HepG2 (cell line): ENCODE measurements at regions not wholly inside any gene's neighbourhood (a gene's known extent, or its start where the extent isn't known, plus 50 kb on each side); places are given as distances from the start of the nearest gene placed in this dataset.

Source experiments
- ATAC-seq: fragments of 200-7000 bp; cut with Tn5 transposase; 3 replicates; pipeline ENCODE4 v1.9.1; 2020; ENCODE audit warnings: mild to moderate bottlenecking, moderate library complexity
- BruUV-seq: library from RNA; stranded (reverse); fragments of 400-500 nt; replicated peaks from 2 replicates; lab custom pipeline; 2021; lab: Mats Ljungman, UMichigan
- CTCF ChIA-PET: fragments of 300-600 bp; formaldehyde crosslinking; extraction: SDS; loops from one replicate; lab custom pipeline; 2021; ENCODE audit warnings: low total read pairs, inconsistent platforms, low intra/inter-chr PET ratio; lab: Yijun Ruan, JAX
- POLR2A ChIA-PET: fragments of 350-600 bp; sonication (Branson Sonifier 250); formaldehyde crosslinking; loops from one replicate; lab custom pipeline; 2020; ENCODE audit warnings: antibody characterized with exemption, inconsistent platforms; lab: Yijun Ruan, JAX
- DNase-seq: peaks from one replicate; pipeline ENCODE4 v3.0.0-alpha.2; 2015; ENCODE audit warnings: low spot score
- FAIRE-seq: peaks from 3 replicates; lab custom pipeline; 2011; peaks lifted over from hg19 to GRCh38; lab: Jason Lieb, UNC
- H2AFZ ChIP-seq: one replicate; pipeline ENCODE4 v1.6.1; 2011; ENCODE audit warnings: low read length, inconsistent platforms
- H3K27ac ChIP-seq: fragments of 300-600 bp; 3 replicates; pipeline ENCODE4 v1.8.0; 2011; ENCODE audit warnings: mixed run types, mild to moderate bottlenecking, mixed read lengths, low read length, inconsistent platforms; ENCODE audit not compliant: insufficient read depth; ENCODE audit errors: extremely low read length
- H3K27me3 ChIP-seq, 2 experiments: fragments of 200-600 bp in 1 of 2; 2 replicates in 1 of 2; 3 replicates in 1 of 2; pipeline versions ENCODE4 v1.6.0 to v1.8.0; 2011; ENCODE audit warnings: low read length in 2 of 2, mild to moderate bottlenecking in 2 of 2, moderate library complexity in 2 of 2, inconsistent platforms in 1 of 2; ENCODE audit not compliant: insufficient read depth in 2 of 2, control insufficient read depth in 1 of 2
- H3K36me3 ChIP-seq, 2 experiments: fragments of 200-600 bp in 1 of 2; replicated peaks in 1 of 2; 2 replicates in 1 of 2; 3 replicates in 1 of 2; pipeline versions ENCODE4 v1.5.1 to v1.8.0; 2011; ENCODE audit warnings: low read length in 2 of 2, inconsistent platforms in 1 of 2; ENCODE audit not compliant: insufficient read depth in 2 of 2, control insufficient read depth in 1 of 2
- H3K4me1 ChIP-seq: 2 replicates; pipeline ENCODE4 v1.5.1; 2012; ENCODE audit warnings: low read length, inconsistent platforms; ENCODE audit not compliant: insufficient read depth
- H3K4me2 ChIP-seq: 2 replicates; pipeline ENCODE4 v1.6.0; 2011; ENCODE audit warnings: low read depth, low read length, inconsistent platforms
- H3K4me3 ChIP-seq, 3 experiments: fragments of 200-600 bp in 1 of 3; sonication (generic), shearing (Covaris generic) in 1 of 3; replicated peaks in 1 of 3; 2 replicates each; pipeline ENCODE4 v1.5.1; 2011 to 2016; ENCODE audit warnings: low read length in 3 of 3, inconsistent platforms in 2 of 3, low read depth in 2 of 3, mild to moderate bottlenecking in 2 of 3, control low read depth in 1 of 3, mixed read lengths in 1 of 3; ENCODE audit not compliant: insufficient read depth in 1 of 3
- H3K79me2 ChIP-seq: one replicate; pipeline ENCODE4 v1.6.1; 2011; ENCODE audit warnings: low read length, inconsistent platforms; ENCODE audit not compliant: insufficient read depth
- H3K9ac ChIP-seq: 2 replicates; pipeline ENCODE4 v1.6.0; 2011; ENCODE audit warnings: mild to moderate bottlenecking, low read depth, low read length, inconsistent platforms; ENCODE audit not compliant: insufficient read depth
- H3K9me3 ChIP-seq: 2 replicates; pipeline ENCODE4 v1.5.1; 2012; ENCODE audit warnings: mild to moderate bottlenecking, low read length
- H4K20me1 ChIP-seq: 2 replicates; pipeline ENCODE4 v1.6.0; 2011; ENCODE audit warnings: inconsistent platforms, mild to moderate bottlenecking, low read length, moderate library complexity; ENCODE audit not compliant: insufficient read depth
- EED ChIP-seq: sonication (generic); formaldehyde crosslinking; IDR thresholded peaks from 2 replicates; pipeline ENCODE4 v1.5.0; 2020; ENCODE audit warnings: mild to moderate bottlenecking, missing genetic modification reagents
- HOXA5 ChIP-seq: sonication (generic); formaldehyde crosslinking; IDR thresholded peaks from 2 replicates; pipeline ENCODE4 v1.4.0; 2020; ENCODE audit warnings: missing genetic modification reagents
- MED1 ChIP-seq: sonication (generic); formaldehyde crosslinking; IDR thresholded peaks from 2 replicates; pipeline ENCODE4 v1.4.0; 2020; ENCODE audit warnings: missing genetic modification reagents
- MYPOP ChIP-seq: sonication (generic); formaldehyde crosslinking; IDR thresholded peaks from 2 replicates; pipeline ENCODE4 v1.8.1; 2023; ENCODE audit warnings: mild to moderate bottlenecking, moderate library complexity, missing genetic modification reagents
- NFKB2 ChIP-seq: sonication (generic); formaldehyde crosslinking; IDR thresholded peaks from 2 replicates; pipeline ENCODE4 v1.4.0; 2020; ENCODE audit warnings: missing genetic modification reagents, borderline replicate concordance
- TIGD3 ChIP-seq: sonication (generic); formaldehyde crosslinking; IDR thresholded peaks from 2 replicates; pipeline ENCODE4 v1.5.1; 2020; ENCODE audit warnings: mild to moderate bottlenecking, missing genetic modification reagents, borderline replicate concordance
- TOPORS ChIP-seq: sonication (generic); formaldehyde crosslinking; IDR thresholded peaks from 2 replicates; pipeline ENCODE4 v1.8.0; 2023; ENCODE audit warnings: mild to moderate bottlenecking, missing genetic modification reagents
- ZNF552 ChIP-seq: sonication (generic); formaldehyde crosslinking; IDR thresholded peaks from 2 replicates; pipeline ENCODE4 v1.9.0; 2022; ENCODE audit warnings: missing genetic modification reagents, mild to moderate bottlenecking, borderline replicate concordance
- ZNF597 ChIP-seq: sonication (generic); formaldehyde crosslinking; IDR thresholded peaks from 2 replicates; pipeline ENCODE4 v1.5.0; 2020; ENCODE audit warnings: missing genetic modification reagents
- ZNF615 ChIP-seq: sonication (generic); formaldehyde crosslinking; IDR thresholded peaks from 2 replicates; pipeline ENCODE4 v1.5.0; 2020; ENCODE audit warnings: mild to moderate bottlenecking, missing genetic modification reagents, borderline replicate concordance
- ZNF761 ChIP-seq: sonication (generic); formaldehyde crosslinking; conservative IDR thresholded peaks from 2 replicates; pipeline ENCODE4 v1.4.0; 2020; ENCODE audit warnings: mild to moderate bottlenecking, missing genetic modification reagents
- WGBS: methylation state at CpG from one replicate; pipeline ENCODE4 v1.1.6; 2017; ENCODE audit warnings: low lambda C conversion rate; 5-methylcytosine and 5-hydroxymethylcytosine counted together
- in situ Hi-C: cut with HindIII; loops from 2 replicates; pipeline ENCODE4 v1.10.0; 2017; ENCODE audit warnings: low pct_unique_long_range_greater_than_20kb; ENCODE audit not compliant: extremely low pct_ligation_motif_present
- intact Hi-C: fragments of 100-400 bp; cut with micrococcal nuclease; formaldehyde crosslinking; loops from one replicate; pipeline ENCODE4 v1.10.0; 2022; ENCODE audit not compliant: unreplicated experiment

- no peak overlapping the region for H3K4me3 ChIP-seq
- no peak for DNase-seq
- no peak overlapping the region for H3K4me2 ChIP-seq
- H4K20me1 ChIP-seq = no peaks in the 10 kb centered on the region
- no peaks in the 10 kb centered on the region for H3K4me1 ChIP-seq
- no peaks in the 10 kb centered on the region for H3K79me2 ChIP-seq
- in situ Hi-C loops = no loop called here
- ChIA-PET CTCF (no interaction called here), POLR2A (no interaction called here)
- WGBS = 14% methylated on average over 1 of the region's 1 CpG
- H2AFZ ChIP-seq = no peak overlapping the region
- FAIRE-seq = no peak
- no peaks in the 10 kb centered on the region for H3K36me3 ChIP-seq
- no peak overlapping the region for H3K27ac ChIP-seq
- BruUV-seq = no TSS peak
- TF ChIP-seq TOPORS (CRISPR knock-in tag) (no peak), NFKB2 (CRISPR knock-in tag) (no peak), HOXA5 (CRISPR knock-in tag) (no peak), ZNF761 (CRISPR knock-in tag) (no peak), TIGD3 (CRISPR knock-in tag) (no peak), EED (CRISPR knock-in tag) (no peak), ZNF552 (CRISPR knock-in tag) (no peak)
- peaks cover 4% of the 10 kb centered on the region; the same call in 1 of the 2 replicates for H3K9me3 ChIP-seq
- intact Hi-C loops = no loop called here
- no peak overlapping the region for H3K9ac ChIP-seq
- no peaks in the 10 kb centered on the region for H3K27me3 ChIP-seq
- ATAC-seq = no peak
Measured at GRCh38 chr12:60114169-60114568, 518.3 kb downstream of the SLC16A7 start.

GRCh38 chr12:60119327-60119726 is 523.5 kb downstream of the SLC16A7 start:
- no TSS peak for BruUV-seq
- intact Hi-C loops = no loop called here
- DNase-seq = no peak
- in situ Hi-C loops = no loop called here
- Histone ChIP-seq H3K36me3 (no peaks in the 10 kb centered on the region), H3K27me3 (no peaks in the 10 kb centered on the region), H2AFZ (no peak overlapping the region), H4K20me1 (no peaks in the 10 kb centered on the region), H3K9ac (no peak overlapping the region), H3K4me1 (no peaks in the 10 kb centered on the region), H3K79me2 (no peaks in the 10 kb centered on the region), H3K4me3 (no peak overlapping the region), H3K4me2 (no peak overlapping the region), H3K27ac (no peak overlapping the region), H3K9me3 (peaks cover 4% of the 10 kb centered on the region; the same call in 1 of the 2 replicates)
- 4% methylated on average over 2 of the region's 2 CpGs for WGBS
- no peak for TF ChIP-seq ZNF597 (CRISPR knock-in tag)
- TF ChIP-seq MYPOP = no peak
- no peak for TF ChIP-seq MED1 (CRISPR knock-in tag)
- TF ChIP-seq ZNF615 (CRISPR knock-in tag) = no peak
- ChIA-PET POLR2A (no interaction called here), CTCF (no interaction called here)
- FAIRE-seq = no peak
- no peak for ATAC-seq
